Naive B cell (primary cell): ENCODE measurements at regions not wholly inside any gene's neighbourhood (a gene's known extent, or its start where the extent isn't known, plus 50 kb on each side); places are given as distances from the start of the nearest gene placed in this dataset.
A peak's percentile ranks its signal among the peaks of the same experiment; 100 is the strongest.

Experiments used
- ATAC-seq, 2 donors: fragments of 150-1000 bp; cut with Tn5 transposase; 2 replicates each; pipeline ENCODE4 v1.10.0; 2021; ENCODE audit warnings: low read depth in 2 of 2, mild to moderate bottlenecking in 2 of 2, moderate library complexity in 2 of 2
- DNase-seq: peaks from one replicate; pipeline ENCODE4 v3.0.0; 2022
- H3K27ac Mint-ChIP-seq, 6 donors: one replicate each; pipeline ENCODE4 v1.8.0; 2020 to 2022; ENCODE audit warnings: mild to moderate bottlenecking in 6 of 6, mixed read lengths in 6 of 6, moderate library complexity in 5 of 6, inconsistent platforms in 2 of 6
- H3K27me3 Mint-ChIP-seq, 3 donors: one replicate each; pipeline ENCODE4 v1.8.0; 2021 to 2022; ENCODE audit warnings: mixed read lengths in 3 of 3, mild to moderate bottlenecking in 1 of 3
- H3K36me3 Mint-ChIP-seq, 2 donors: one replicate each; pipeline ENCODE4 v1.8.0; 2020 to 2022; ENCODE audit warnings: mixed read lengths in 2 of 2, inconsistent platforms in 1 of 2, mild to moderate bottlenecking in 1 of 2
- H3K4me1 Mint-ChIP-seq, 3 donors: one replicate each; pipeline ENCODE4 v1.8.0; 2020 to 2022; ENCODE audit warnings: mixed read lengths in 3 of 3, inconsistent platforms in 1 of 3, mild to moderate bottlenecking in 1 of 3, moderate library complexity in 1 of 3
- H3K4me3 Mint-ChIP-seq, 8 donors: one replicate each; pipeline ENCODE4 v1.8.0; 2020 to 2022; ENCODE audit warnings: mild to moderate bottlenecking in 8 of 8, mixed read lengths in 8 of 8, moderate library complexity in 8 of 8, inconsistent platforms in 2 of 8
- H3K9me3 Mint-ChIP-seq, 7 donors: one replicate each; pipeline ENCODE4 v1.8.0; 2020 to 2022; ENCODE audit warnings: mixed read lengths in 7 of 7, mild to moderate bottlenecking in 5 of 7, inconsistent platforms in 2 of 7, moderate library complexity in 1 of 7

GRCh38 chr10:91115618-91116390 is 104.7 kb upstream of the PCGF5 start:
- Mint-ChIP-seq H3K27me3 (peaks cover 0 to 10% (median 4%) of the 10 kb centered on the region in 3 donors), H3K4me1 (no peaks in the 10 kb centered on the region), H3K9me3 (no peaks in the 10 kb centered on the region), H3K4me3 (no peak overlapping the region), H3K27ac (no peak overlapping the region), H3K36me3 (no peaks in the 10 kb centered on the region)
- DNase-seq (no peak), ATAC-seq (no peak)

GRCh38 chr10:91117505-91117904 is 103.0 kb upstream of the PCGF5 start:
- Mint-ChIP-seq H3K36me3 (no peaks in the 10 kb centered on the region), H3K4me1 (no peaks in the 10 kb centered on the region), H3K4me3 (no peak overlapping the region), H3K9me3 (no peaks in the 10 kb centered on the region), H3K27ac (no peak overlapping the region), H3K27me3 (peaks cover 2 to 10% (median 5%) of the 10 kb centered on the region in 3 donors)
- ATAC-seq (no peak), DNase-seq (no peak)

- H3K27me3 Mint-ChIP-seq: peaks cover 8 to 19% (median 14%) of the 10 kb centered on the region in 3 donors
- no peaks in the 10 kb centered on the region for H3K4me1 Mint-ChIP-seq
- H3K4me3 Mint-ChIP-seq: no peak overlapping the region
- no peaks in the 10 kb centered on the region for H3K36me3 Mint-ChIP-seq
- peak overlapping the region in 1 of 6 donors; percentile 43 for H3K27ac Mint-ChIP-seq
- no peaks in the 10 kb centered on the region for H3K9me3 Mint-ChIP-seq
- ATAC-seq (no peak), DNase-seq (no peak)
These were observed 100.1 kb upstream of the PCGF5 start for GRCh38 chr10:91120348-91120747.

- ATAC-seq: no peak
- no peaks in the 10 kb centered on the region for H3K36me3 Mint-ChIP-seq
- H3K4me1 Mint-ChIP-seq: no peaks in the 10 kb centered on the region
- H3K4me3 Mint-ChIP-seq: no peak overlapping the region
- no peaks in the 10 kb centered on the region for H3K9me3 Mint-ChIP-seq
- DNase-seq: no peak
- no peak overlapping the region for H3K27ac Mint-ChIP-seq
- peaks cover 16 to 31% (median 27%) of the 10 kb centered on the region in 3 donors for H3K27me3 Mint-ChIP-seq
These were observed 97.2 kb upstream of the PCGF5 start for GRCh38 chr10:91123261-91123660.

GRCh38 chr10:91124016-91124415 is 96.4 kb upstream of the PCGF5 start:
- Mint-ChIP-seq H3K4me1 (no peaks in the 10 kb centered on the region), H3K27me3 (peaks cover 16 to 30% (median 27%) of the 10 kb centered on the region in 3 donors), H3K9me3 (no peaks in the 10 kb centered on the region), H3K27ac (no peak overlapping the region), H3K4me3 (no peak overlapping the region), H3K36me3 (no peaks in the 10 kb centered on the region)
- DNase-seq (no peak), ATAC-seq (no peak)

- H3K4me1 Mint-ChIP-seq: no peaks in the 10 kb centered on the region
- no peak overlapping the region for H3K27ac Mint-ChIP-seq
- H3K27me3 Mint-ChIP-seq: peaks cover 12 to 38% (median 27%) of the 10 kb centered on the region in 3 donors
- ATAC-seq (no peak), DNase-seq (no peak)
- no peaks in the 10 kb centered on the region for H3K9me3 Mint-ChIP-seq
- H3K36me3 Mint-ChIP-seq: no peaks in the 10 kb centered on the region
- H3K4me3 Mint-ChIP-seq: no peak overlapping the region
These were observed 94.0 kb upstream of the PCGF5 start for GRCh38 chr10:91126471-91126870.

GRCh38 chr10:91127341-91128082 is 93.0 kb upstream of the PCGF5 start:
- Mint-ChIP-seq H3K36me3 (no peaks in the 10 kb centered on the region), H3K4me1 (no peaks in the 10 kb centered on the region), H3K9me3 (no peaks in the 10 kb centered on the region), H3K27me3 (peaks cover 11 to 36% (median 27%) of the 10 kb centered on the region in 3 donors), H3K4me3 (no peak overlapping the region), H3K27ac (no peak overlapping the region)
- no peak for ATAC-seq
- no peak for DNase-seq

GRCh38 chr10:91135113-91135512 is 85.3 kb upstream of the PCGF5 start:
- ATAC-seq: no peak
- Mint-ChIP-seq H3K27me3 (peaks cover 7 to 16% (median 13%) of the 10 kb centered on the region in 3 donors), H3K9me3 (peaks cover 0 to 1% (median 0%) of the 10 kb centered on the region in 7 donors), H3K36me3 (no peaks in the 10 kb centered on the region), H3K4me3 (no peak overlapping the region), H3K4me1 (no peaks in the 10 kb centered on the region), H3K27ac (peak overlapping the region in 1 of 6 donors; percentile 43)
- no peak for DNase-seq

GRCh38 chr10:91137011-91137643 is 83.3 kb upstream of the PCGF5 start:
- no peaks in the 10 kb centered on the region for H3K4me1 Mint-ChIP-seq
- no peak for ATAC-seq
- H3K27ac Mint-ChIP-seq: no peak overlapping the region
- no peaks in the 10 kb centered on the region for H3K36me3 Mint-ChIP-seq
- H3K27me3 Mint-ChIP-seq: peaks cover 7 to 13% (median 7%) of the 10 kb centered on the region in 3 donors
- DNase-seq: no peak
- peaks cover 0 to 1% (median 0%) of the 10 kb centered on the region in 7 donors for H3K9me3 Mint-ChIP-seq
- no peak overlapping the region for H3K4me3 Mint-ChIP-seq

GRCh38 chr10:91137822-91138221 is 82.6 kb upstream of the PCGF5 start:
- ATAC-seq (no peak), DNase-seq (no peak)
- Mint-ChIP-seq H3K27ac (no peak overlapping the region), H3K4me3 (no peak overlapping the region), H3K9me3 (peaks cover 0 to 1% (median 0%) of the 10 kb centered on the region in 7 donors), H3K4me1 (no peaks in the 10 kb centered on the region), H3K27me3 (peaks cover 7 to 13% (median 7%) of the 10 kb centered on the region in 3 donors), H3K36me3 (no peaks in the 10 kb centered on the region)

- Mint-ChIP-seq H3K9me3 (peaks cover 0 to 1% (median 0%) of the 10 kb centered on the region in 7 donors), H3K4me3 (no peak overlapping the region), H3K27me3 (peaks cover 0 to 3% (median 0%) of the 10 kb centered on the region in 3 donors), H3K4me1 (no peaks in the 10 kb centered on the region), H3K36me3 (no peaks in the 10 kb centered on the region), H3K27ac (no peak overlapping the region)
- ATAC-seq (peak in 1 of 2 donors; percentile 14), DNase-seq (no peak)
These were observed 79.4 kb upstream of the PCGF5 start for GRCh38 chr10:91140995-91141549.

- peaks cover 0 to 7% (median 3%) of the 10 kb centered on the region in 3 donors for H3K27me3 Mint-ChIP-seq
- no peak overlapping the region for H3K4me3 Mint-ChIP-seq
- no peaks in the 10 kb centered on the region for H3K4me1 Mint-ChIP-seq
- ATAC-seq (no peak), DNase-seq (no peak)
- H3K27ac Mint-ChIP-seq: no peak overlapping the region
- no peaks in the 10 kb centered on the region for H3K9me3 Mint-ChIP-seq
- no peaks in the 10 kb centered on the region for H3K36me3 Mint-ChIP-seq
These were observed 75.5 kb upstream of the PCGF5 start for GRCh38 chr10:91144961-91145360.

- no peak for DNase-seq
- Mint-ChIP-seq H3K27ac (no peak overlapping the region), H3K36me3 (no peaks in the 10 kb centered on the region), H3K4me1 (no peaks in the 10 kb centered on the region), H3K27me3 (peaks cover 0 to 7% (median 3%) of the 10 kb centered on the region in 3 donors), H3K9me3 (no peaks in the 10 kb centered on the region), H3K4me3 (no peak overlapping the region)
- ATAC-seq: no peak
These were observed 74.3 kb upstream of the PCGF5 start for GRCh38 chr10:91146146-91146545.
